Lung (tissue), 11 donors: ENCODE measurements at regions not wholly inside any gene's neighbourhood (a gene's known extent, or its start where the extent isn't known, plus 50 kb on each side); places are given as distances from the start of the nearest gene placed in this dataset.

Source experiments
- ATAC-seq: fragments of 200-7000 bp; cut with Tn5 transposase; one replicate; pipeline ENCODE4 v1.9.1; 2020; ENCODE audit warnings: moderate number of reproducible peaks; ENCODE audit not compliant: insufficient read depth, low FRiP score
- DNase-seq, 3 donors: peaks; one replicate each; pipeline ENCODE4 v3.0.0-alpha.2; 2013 to 2017
- H3K27ac ChIP-seq, 2 donors: one replicate each; pipeline ENCODE4 v1.5.1; 2013; ENCODE audit warnings: mild to moderate bottlenecking in 2 of 2, moderate library complexity in 2 of 2, control low read depth in 1 of 2, inconsistent platforms in 1 of 2, low read depth in 1 of 2, low read length in 1 of 2
- H3K27me3 ChIP-seq, 3 donors: one replicate each; pipeline ENCODE4 v1.5.1; 2013; ENCODE audit warnings: low read length in 2 of 3; ENCODE audit not compliant: control insufficient read depth in 3 of 3, insufficient read depth in 3 of 3
- H3K36me3 ChIP-seq, 4 donors: one replicate each; pipeline ENCODE4 v1.5.1; 2013; ENCODE audit warnings: low read length in 4 of 4, mild to moderate bottlenecking in 1 of 4, moderate library complexity in 1 of 4; ENCODE audit not compliant: control insufficient read depth in 4 of 4, insufficient read depth in 4 of 4
- H3K4me1 ChIP-seq, 5 donors: one replicate each; pipeline ENCODE4 v1.5.1; 2013; ENCODE audit warnings: low read length in 5 of 5, mild to moderate bottlenecking in 2 of 5, moderate library complexity in 1 of 5; ENCODE audit not compliant: control insufficient read depth in 5 of 5, insufficient read depth in 5 of 5
- H3K4me3 ChIP-seq: one replicate; pipeline ENCODE4 v1.5.1; 2013; ENCODE audit warnings: mild to moderate bottlenecking, control low read depth, moderate library complexity
- H3K9ac ChIP-seq, 2 donors: one replicate each; pipeline ENCODE4 v1.5.1; 2013; ENCODE audit warnings: low read length in 2 of 2, control low read depth in 1 of 2; ENCODE audit not compliant: insufficient read depth in 1 of 2
- H3K9me3 ChIP-seq, 4 donors: one replicate each; pipeline ENCODE4 v1.5.1; 2013; ENCODE audit warnings: low read length in 3 of 4, mild to moderate bottlenecking in 1 of 4, moderate library complexity in 1 of 4; ENCODE audit not compliant: control insufficient read depth in 4 of 4, insufficient read depth in 3 of 4
- CTCF ChIP-seq: IDR thresholded peaks from 2 replicates; pipeline ENCODE4 v1.5.1; 2012; ENCODE audit warnings: mild to moderate bottlenecking; ENCODE audit errors: control extremely low read depth, extremely low read depth
- WGBS, 2 donors: extraction: QIAGEN DNeasy Blood & Tissue Kit; methylation state at CpG; one replicate each; pipeline ENCODE4 v1.1.7; 2013; 5-methylcytosine and 5-hydroxymethylcytosine counted together
- donor health status: control.
- donor health status: control.
- donor health status: Bipolar disorder and iron deficiency.
- donor health status: healthy.
- donor health status: DM: yes; HTN: yes; CAD: no.

GRCh38 chr16:89038221-89038721 is 55.4 kb upstream of the ACSF3 start:
- no peak for TF ChIP-seq CTCF
- Histone ChIP-seq H3K27ac (no peak overlapping the region), H3K4me3 (no peak overlapping the region), H3K9ac (no peak overlapping the region), H3K36me3 (no peaks in the 10 kb centered on the region), H3K9me3 (no peaks in the 10 kb centered on the region), H3K27me3 (peaks cover 5 to 15% (median 6%) of the 10 kb centered on the region in 3 donors), H3K4me1 (no peaks in the 10 kb centered on the region)
- DNase-seq, result no peak
- WGBS, 2 donors, result 62 to 67% methylated on average over 24 of the region's 24 CpGs
- ATAC-seq, result no peak

GRCh38 chr16:89038811-89039735 is 54.6 kb upstream of the ACSF3 start:
- no peak for DNase-seq
- no peak for ATAC-seq
- peaks cover 5 to 15% (median 5%) of the 10 kb centered on the region in 3 donors for H3K27me3 ChIP-seq
- no peak overlapping the region for H3K27ac ChIP-seq
- no peak overlapping the region for H3K4me3 ChIP-seq
- H3K4me1 ChIP-seq, result no peaks in the 10 kb centered on the region
- no peaks in the 10 kb centered on the region for H3K9me3 ChIP-seq
- no peak overlapping the region for H3K9ac ChIP-seq
- TF ChIP-seq CTCF, result no peak
- H3K36me3 ChIP-seq, result no peaks in the 10 kb centered on the region
- WGBS, 2 donors, result 84 to 88% methylated on average over 28 to 29 of the region's 29 CpGs

- no peak overlapping the region for H3K27ac ChIP-seq
- DNase-seq (no peak), ATAC-seq (no peak)
- WGBS, 2 donors, result 82 to 83% methylated on average over 18 of the region's 18 CpGs
- no peak overlapping the region for H3K4me3 ChIP-seq
- peaks cover 3 to 12% (median 5%) of the 10 kb centered on the region in 3 donors for H3K27me3 ChIP-seq
- no peak for TF ChIP-seq CTCF
- H3K4me1 ChIP-seq, result no peaks in the 10 kb centered on the region
- no peak overlapping the region for H3K9ac ChIP-seq
- H3K9me3 ChIP-seq, result no peaks in the 10 kb centered on the region
- no peaks in the 10 kb centered on the region for H3K36me3 ChIP-seq
These were observed 53.9 kb upstream of the ACSF3 start for GRCh38 chr16:89039756-89040155.
